22Rv1 (cell line): ENCODE measurements at regions not wholly inside any gene's neighbourhood (a gene's known extent, or its start where the extent isn't known, plus 50 kb on each side); places are given as distances from the start of the nearest gene placed in this dataset.

Experiments
- H3K27ac ChIP-seq: fragments of 450-650 bp; 2 replicates; pipeline ENCODE4 v1.5.1; 2017
- CTCF ChIP-seq: fragments of 450-650 bp; IDR thresholded peaks from 2 replicates; pipeline ENCODE4 v1.5.1; 2017; ENCODE audit warnings: mild to moderate bottlenecking
- ZFX ChIP-seq: fragments of 450-650 bp; IDR thresholded peaks from 2 replicates; pipeline ENCODE4 v1.6.1; 2017; ENCODE audit warnings: antibody characterized with exemption, borderline replicate concordance

- H3K27ac ChIP-seq: no peak overlapping the region
- no peak for TF ChIP-seq ZFX
- TF ChIP-seq CTCF: no peak
Observed at GRCh38 chr2:19189391-19189790, 169.0 kb downstream of the OSR1 start.

GRCh38 chr2:19187323-19188020, 171.0 kb downstream of the OSR1 start:
- H3K27ac ChIP-seq: no peak overlapping the region
- no peak for TF ChIP-seq CTCF
- no peak for TF ChIP-seq ZFX

DNA sequence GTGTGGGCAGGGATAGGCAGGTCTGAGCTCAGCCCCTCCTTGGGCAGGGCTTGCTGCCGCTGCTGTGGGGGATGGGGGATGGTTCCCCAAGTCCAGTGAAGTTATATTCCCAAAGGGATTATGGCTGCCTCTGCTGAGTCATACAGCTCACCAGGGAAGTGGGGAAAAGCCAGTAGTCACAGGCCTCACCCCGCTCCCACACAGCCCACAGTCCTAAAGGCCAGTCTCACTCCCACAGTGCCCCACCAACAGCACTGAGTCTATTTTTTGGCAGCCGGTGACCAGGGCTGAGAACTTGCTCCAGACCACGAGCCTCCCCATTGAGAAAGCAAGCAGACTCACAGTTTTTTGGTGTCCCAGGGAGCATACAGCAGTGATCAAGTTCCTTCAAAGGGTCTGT, 173.3 kb downstream of the OSR1 start:
- H3K27ac ChIP-seq: no peak overlapping the region
- TF ChIP-seq ZFX: no peak
- no peak for TF ChIP-seq CTCF

GRCh38 chr2:19178175-19178574, 180.2 kb downstream of the OSR1 start:
- no peak overlapping the region for H3K27ac ChIP-seq

GRCh38 chr2:19176977-19177376, 181.4 kb downstream of the OSR1 start:
- H3K27ac ChIP-seq: no peak overlapping the region
- TF ChIP-seq CTCF (no peak), ZFX (no peak)

More at GRCh38 chr2:19178175-19178574, 180.2 kb downstream of the OSR1 start:
- TF ChIP-seq CTCF: no peak
- TF ChIP-seq ZFX: no peak

DNA sequence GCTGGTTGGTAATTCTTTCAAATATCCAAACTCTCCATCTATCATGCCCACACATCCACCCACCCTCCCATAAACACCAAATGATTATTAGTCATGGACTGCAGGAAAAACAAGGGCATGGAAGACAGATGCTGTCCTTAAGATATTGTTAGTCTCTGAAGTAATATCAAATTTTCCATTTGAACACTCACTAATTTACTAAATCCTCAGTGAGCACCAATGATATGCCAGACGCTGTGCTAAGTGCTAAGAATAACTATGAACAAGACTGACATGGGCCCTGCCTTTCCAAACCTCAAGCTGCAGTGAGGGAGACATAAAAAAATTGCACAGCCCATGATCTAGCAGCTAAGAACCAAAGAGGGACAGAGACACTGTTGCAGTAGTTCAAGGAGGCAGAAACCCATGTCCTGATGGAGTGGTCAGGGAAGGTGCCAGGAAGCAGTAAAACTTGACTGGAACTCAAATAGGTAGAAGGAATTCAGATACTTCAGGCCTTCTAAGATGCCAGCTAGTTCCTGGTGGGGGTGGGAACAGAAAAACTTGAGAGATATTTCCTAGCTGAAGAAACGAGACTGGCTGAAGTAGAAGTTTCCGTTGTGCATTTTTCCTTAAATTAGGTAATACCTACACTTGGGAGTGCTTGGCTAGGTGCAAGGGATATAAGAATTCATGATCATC, 182.1 kb downstream of the OSR1 start:
- no peak overlapping the region for H3K27ac ChIP-seq
- TF ChIP-seq CTCF (no peak), ZFX (no peak)

GRCh38 chr2:19174176-19174575, 184.2 kb downstream of the OSR1 start:
- TF ChIP-seq ZFX: no peak
- TF ChIP-seq CTCF: no peak
- no peak overlapping the region for H3K27ac ChIP-seq
